ENCODE measurements at regions not wholly inside any gene's neighbourhood (a gene's known extent, or its start where the extent isn't known, plus 50 kb on each side); places are given as distances from the start of the nearest gene placed in this dataset.
A peak's percentile ranks its signal among the peaks of the same experiment; 100 is the strongest.

DNA sequence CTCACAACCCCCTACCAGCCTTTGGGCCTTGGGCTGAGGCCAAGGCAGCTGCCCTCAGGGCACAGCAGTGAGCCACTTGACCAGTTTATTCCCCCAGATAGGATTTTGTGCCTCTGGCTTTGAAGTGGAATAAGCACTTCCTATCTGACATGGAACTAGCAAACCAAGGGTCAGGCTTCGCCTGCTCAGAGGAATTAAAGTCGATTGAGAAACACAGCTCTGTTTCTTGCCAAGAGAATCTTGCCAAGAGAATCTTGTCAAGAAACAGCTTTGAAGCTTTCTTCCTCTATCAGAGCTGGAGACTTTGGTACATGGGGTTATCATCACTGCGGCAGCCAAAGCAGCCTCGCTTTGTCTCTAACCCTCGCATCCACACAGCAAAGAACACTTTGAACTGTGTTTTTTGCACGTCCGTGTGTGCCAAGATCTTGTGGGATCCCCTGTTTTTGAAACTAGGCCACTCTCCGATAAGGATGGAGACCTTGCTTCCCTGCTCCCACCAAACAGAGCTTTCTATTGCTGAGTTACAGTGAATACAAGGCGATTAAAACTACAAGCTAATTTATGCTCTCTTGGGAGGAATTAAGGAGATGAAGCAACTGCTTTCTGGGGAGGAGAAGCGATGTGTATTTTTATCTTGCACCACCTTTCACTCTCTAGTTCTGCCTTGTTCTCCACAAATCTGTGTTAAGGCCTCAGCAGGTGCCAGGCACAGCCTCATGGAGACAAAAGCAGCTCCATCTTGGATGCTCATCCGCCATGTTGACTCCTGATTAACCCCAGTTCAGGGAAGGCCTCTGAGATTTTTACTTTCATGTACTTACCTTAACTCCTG lies 67.3 kb downstream of the RHOU start:
- DNase-seq, result peak; percentile 81
- 79 to 90% methylated on average over 11 of the region's 11 CpGs for WGBS, 2 donors
- Histone ChIP-seq H3K9me3 (no peaks in the 10 kb centered on the region), H3K4me3 (no peak overlapping the region), H3K4me1 (peaks cover 0 to 73% (median 65%) of the 10 kb centered on the region in 4 donors), H3K27ac (peak overlapping the region; percentile 54 to 83 (median 70)), H3K36me3 (no peaks in the 10 kb centered on the region), H3K27me3 (no peaks in the 10 kb centered on the region)
- intact Hi-C loops (cut with DNase I), result loop anchor here (2.0 to 10.0 kb wide), 4 partner anchors 100 to 425 kb away; no protein-coding TSS in a partner anchor
- TF ChIP-seq POLR2A (IDR thresholded peaks at IDR 0.05) (no peak), POLR2AphosphoS5 (IDR thresholded peaks at IDR 0.05) (peak; percentile 24 to 57 (median 46))

DNA sequence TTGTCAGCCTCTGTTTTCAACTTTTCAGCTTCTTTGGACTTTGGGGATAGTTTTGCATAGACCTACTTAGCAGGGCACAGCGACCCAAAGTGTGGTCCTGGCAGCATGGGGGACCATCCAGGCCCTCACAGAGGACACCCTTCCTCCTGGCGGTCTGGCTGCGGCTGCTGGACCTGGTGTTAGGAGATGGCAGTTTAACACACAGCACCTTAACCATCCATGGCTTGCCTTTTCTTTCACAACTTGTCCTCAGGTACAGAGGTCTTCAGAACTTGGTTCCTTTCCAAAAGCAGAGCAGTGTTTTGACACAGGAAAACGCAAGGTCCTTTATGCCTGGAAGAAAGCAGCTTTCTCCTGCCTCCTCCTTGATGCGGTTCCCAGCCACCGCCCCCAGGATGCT lies 68.1 kb downstream of the RHOU start:
- Histone ChIP-seq H3K27me3 (no peaks in the 10 kb centered on the region), H3K36me3 (no peaks in the 10 kb centered on the region), H3K4me3 (no peak overlapping the region), H3K9me3 (no peaks in the 10 kb centered on the region), H3K4me1 (peaks cover 0 to 65% (median 57%) of the 10 kb centered on the region in 4 donors), H3K27ac (peak overlapping the region; percentile 54 to 83 (median 70))
- DNase-seq, result no peak
- 84 to 93% methylated on average over 6 of the region's 6 CpGs for WGBS, 2 donors
- intact Hi-C loops (cut with DNase I), result loop anchor here (2.0 to 10.0 kb wide), 4 partner anchors 99 to 424 kb away; no protein-coding TSS in a partner anchor
- TF ChIP-seq EP300 (IDR thresholded peaks at IDR 0.05) (no peak), POLR2AphosphoS5 (IDR thresholded peaks at IDR 0.05) (no peak), POLR2A (IDR thresholded peaks at IDR 0.05) (no peak)
- TF ChIP-seq, protein P1, sequence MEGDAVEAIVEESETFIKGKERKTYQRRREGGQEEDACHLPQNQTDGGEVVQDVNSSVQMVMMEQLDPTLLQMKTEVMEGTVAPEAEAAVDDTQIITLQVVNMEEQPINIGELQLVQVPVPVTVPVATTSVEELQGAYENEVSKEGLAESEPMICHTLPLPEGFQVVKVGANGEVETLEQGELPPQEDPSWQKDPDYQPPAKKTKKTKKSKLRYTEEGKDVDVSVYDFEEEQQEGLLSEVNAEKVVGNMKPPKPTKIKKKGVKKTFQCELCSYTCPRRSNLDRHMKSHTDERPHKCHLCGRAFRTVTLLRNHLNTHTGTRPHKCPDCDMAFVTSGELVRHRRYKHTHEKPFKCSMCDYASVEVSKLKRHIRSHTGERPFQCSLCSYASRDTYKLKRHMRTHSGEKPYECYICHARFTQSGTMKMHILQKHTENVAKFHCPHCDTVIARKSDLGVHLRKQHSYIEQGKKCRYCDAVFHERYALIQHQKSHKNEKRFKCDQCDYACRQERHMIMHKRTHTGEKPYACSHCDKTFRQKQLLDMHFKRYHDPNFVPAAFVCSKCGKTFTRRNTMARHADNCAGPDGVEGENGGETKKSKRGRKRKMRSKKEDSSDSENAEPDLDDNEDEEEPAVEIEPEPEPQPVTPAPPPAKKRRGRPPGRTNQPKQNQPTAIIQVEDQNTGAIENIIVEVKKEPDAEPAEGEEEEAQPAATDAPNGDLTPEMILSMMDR (IDR thresholded peaks at IDR 0.05), result no peak

- Histone ChIP-seq H3K36me3 (no peaks in the 10 kb centered on the region), H3K4me3 (no peak overlapping the region), H3K9me3 (no peaks in the 10 kb centered on the region), H3K27me3 (no peaks in the 10 kb centered on the region), H3K4me1 (peaks cover 0 to 60% (median 51%) of the 10 kb centered on the region in 4 donors), H3K27ac (peak overlapping the region in 1 of 4 donors; percentile 83)
- intact Hi-C loops (cut with DNase I), result loop anchor here (5.0 to 10.0 kb wide), 3 partner anchors 98 to 423 kb away; no protein-coding TSS in a partner anchor
- TF ChIP-seq EP300 (IDR thresholded peaks at IDR 0.05) (no peak), POLR2A (IDR thresholded peaks at IDR 0.05) (no peak), POLR2AphosphoS5 (IDR thresholded peaks at IDR 0.05) (no peak)
- TF ChIP-seq, protein P1 (IDR thresholded peaks at IDR 0.05), result no peak
- 92 to 100% methylated on average over 1 of the region's 1 CpG for whole genome bisulfite sequencing, 2 donors
- DNase-seq, result no peak
These were observed 68.9 kb downstream of the RHOU start for GRCh38 chr1:228804173-228804572.

GRCh38 chr1:228804640-228805413 lies 69.5 kb downstream of the RHOU start:
- Histone ChIP-seq H3K27ac (peak overlapping the region in 3 of 4 donors; percentile 15 to 83 (median 47)), H3K9me3 (no peaks in the 10 kb centered on the region), H3K4me3 (no peak overlapping the region), H3K27me3 (no peaks in the 10 kb centered on the region), H3K4me1 (peaks cover 0 to 54% (median 45%) of the 10 kb centered on the region in 4 donors), H3K36me3 (no peaks in the 10 kb centered on the region)
- no peak for DNase-seq
- 34 to 72% methylated on average over 11 of the region's 11 CpGs for WGBS, 2 donors
- TF ChIP-seq EP300 (IDR thresholded peaks at IDR 0.05) (peak in 2 of 4 donors; percentile 73 to 82), POLR2AphosphoS5 (IDR thresholded peaks at IDR 0.05) (peak; percentile 19 to 70 (median 56)), POLR2A (IDR thresholded peaks at IDR 0.05) (no peak)
- intact Hi-C loops (cut with DNase I), result loop anchor here (5.0 to 10.0 kb wide), 3 partner anchors 97 to 422 kb away; no protein-coding TSS in a partner anchor

DNA sequence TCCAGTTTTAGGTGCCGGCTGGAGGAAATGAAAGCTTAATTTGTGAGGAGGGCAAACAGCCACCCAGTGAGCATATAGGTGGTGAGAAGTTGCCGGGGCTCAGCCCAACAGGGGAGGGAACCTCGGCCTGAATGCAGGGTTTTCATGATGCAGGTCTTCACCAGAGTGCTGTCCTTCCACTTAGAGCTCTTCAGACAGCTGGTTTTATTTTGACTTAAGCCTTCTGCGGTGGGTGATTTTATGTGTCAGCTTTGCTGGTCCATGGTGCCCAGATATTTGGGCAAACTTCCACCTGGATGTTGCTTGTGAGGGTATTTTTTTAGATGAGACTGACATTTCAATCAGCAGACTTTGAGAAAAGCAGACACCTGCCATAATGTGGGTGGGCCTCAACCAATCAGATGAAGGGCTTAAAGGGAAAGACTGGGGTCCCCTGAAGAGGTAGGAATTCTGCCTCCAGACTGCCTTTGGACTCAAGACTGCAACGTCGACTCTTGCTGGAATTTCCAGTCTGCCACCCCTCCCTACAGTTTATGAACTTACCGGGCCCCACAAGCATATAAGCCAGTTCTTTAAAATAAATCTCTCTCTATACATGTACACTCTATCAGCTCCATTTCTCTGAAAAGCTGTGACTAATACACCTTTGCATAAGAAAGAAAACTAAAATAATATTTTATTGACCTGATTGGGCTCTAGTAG lies 72.8 kb downstream of the RHOU start:
- intact Hi-C loops (cut with DNase I), result loop anchor here (10.0 kb wide), 1 partner anchor 177 kb away; no protein-coding TSS in a partner anchor
- H3K27me3 ChIP-seq, result no peaks in the 10 kb centered on the region
- no peaks in the 10 kb centered on the region for H3K9me3 ChIP-seq
- DNase-seq, result no peak
- peaks cover 0 to 32% (median 28%) of the 10 kb centered on the region in 4 donors for H3K4me1 ChIP-seq
- no peaks in the 10 kb centered on the region for H3K36me3 ChIP-seq
- no peak for TF ChIP-seq POLR2AphosphoS5 (IDR thresholded peaks at IDR 0.05)
- no peak for TF ChIP-seq POLR2A (IDR thresholded peaks at IDR 0.05)
- no peak for TF ChIP-seq EP300 (IDR thresholded peaks at IDR 0.05)
- TF ChIP-seq, protein P1 (IDR thresholded peaks at IDR 0.05), result no peak
- WGBS, 2 donors, result 58 to 68% methylated on average over 7 of the region's 7 CpGs
- no peak overlapping the region for H3K27ac ChIP-seq
- H3K4me3 ChIP-seq, result no peak overlapping the region

All from sigmoid colon (tissue), 6 donors.